ENCODE measurements at regions not wholly inside any gene's neighbourhood (a gene's known extent, or its start where the extent isn't known, plus 50 kb on each side); places are given as distances from the start of the nearest gene placed in this dataset.
"Not testable (repeated sequence)": the region's sequence is repeated elsewhere in the genome, so short reads cannot be mapped to it uniquely, and the experiment has no call there.

GRCh38 chr14:105600195-105600938 is 74.0 kb downstream of the TMEM121 start:
- in situ Hi-C loops (cut with HindIII; ENCODE audit: low pct_ligation_motif_present, low sequenced_read_pairs); H3K27me3 ChIP-seq (replicated peaks); DNase-seq; H3K36me3 ChIP-seq (replicated peaks); H3K27ac ChIP-seq; H3K4me3 ChIP-seq (ENCODE audit: low read depth, low read length): not testable (repeated sequence)

DNA sequence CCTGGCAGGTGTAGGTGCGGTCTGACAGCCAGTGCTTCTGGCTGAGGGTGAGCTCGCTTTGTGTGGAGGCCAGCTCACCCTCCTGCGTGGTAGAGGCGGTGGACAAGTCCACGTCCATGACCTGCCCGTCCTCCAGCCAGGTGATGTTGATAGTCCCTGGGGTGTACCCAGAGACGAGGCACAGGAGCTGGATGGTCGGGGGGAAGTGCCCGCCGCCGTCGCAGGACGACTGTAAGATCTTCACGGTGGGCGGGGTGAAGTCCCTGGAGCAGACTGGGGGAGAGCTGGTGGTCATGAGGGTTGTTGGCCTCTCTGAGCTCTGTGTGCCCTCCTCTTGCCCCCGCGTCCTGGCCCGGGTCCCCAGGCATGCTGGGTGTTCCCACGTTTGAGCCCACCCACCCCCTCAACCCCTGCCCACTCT is 74.6 kb downstream of the TMEM121 start:
- in situ Hi-C loops (cut with HindIII; ENCODE audit: low pct_ligation_motif_present, low sequenced_read_pairs): no loop called here
- TF ChIP-seq, protein P1, sequence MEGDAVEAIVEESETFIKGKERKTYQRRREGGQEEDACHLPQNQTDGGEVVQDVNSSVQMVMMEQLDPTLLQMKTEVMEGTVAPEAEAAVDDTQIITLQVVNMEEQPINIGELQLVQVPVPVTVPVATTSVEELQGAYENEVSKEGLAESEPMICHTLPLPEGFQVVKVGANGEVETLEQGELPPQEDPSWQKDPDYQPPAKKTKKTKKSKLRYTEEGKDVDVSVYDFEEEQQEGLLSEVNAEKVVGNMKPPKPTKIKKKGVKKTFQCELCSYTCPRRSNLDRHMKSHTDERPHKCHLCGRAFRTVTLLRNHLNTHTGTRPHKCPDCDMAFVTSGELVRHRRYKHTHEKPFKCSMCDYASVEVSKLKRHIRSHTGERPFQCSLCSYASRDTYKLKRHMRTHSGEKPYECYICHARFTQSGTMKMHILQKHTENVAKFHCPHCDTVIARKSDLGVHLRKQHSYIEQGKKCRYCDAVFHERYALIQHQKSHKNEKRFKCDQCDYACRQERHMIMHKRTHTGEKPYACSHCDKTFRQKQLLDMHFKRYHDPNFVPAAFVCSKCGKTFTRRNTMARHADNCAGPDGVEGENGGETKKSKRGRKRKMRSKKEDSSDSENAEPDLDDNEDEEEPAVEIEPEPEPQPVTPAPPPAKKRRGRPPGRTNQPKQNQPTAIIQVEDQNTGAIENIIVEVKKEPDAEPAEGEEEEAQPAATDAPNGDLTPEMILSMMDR (IDR thresholded peaks at IDR 0.05; ENCODE audit: low read depth, low read length, missing control alignments): no peak
- H3K27ac ChIP-seq: no peak overlapping the region
- no peaks in the 10 kb centered on the region for H3K27me3 ChIP-seq (replicated peaks)
- H3K4me3 ChIP-seq (ENCODE audit: low read depth, low read length): no peak overlapping the region
- DNase-seq: no peak
- H3K36me3 ChIP-seq (replicated peaks): no peaks in the 10 kb centered on the region

GRCh38 chr14:105601360-105602242 is 75.2 kb downstream of the TMEM121 start:
- in situ Hi-C loops (cut with HindIII; ENCODE audit: low pct_ligation_motif_present, low sequenced_read_pairs): no loop called here

GRCh38 chr14:105602243-105602750 is 75.9 kb downstream of the TMEM121 start:
- in situ Hi-C loops (cut with HindIII; ENCODE audit: low pct_ligation_motif_present, low sequenced_read_pairs): no loop called here
- TF ChIP-seq, protein P1 (IDR thresholded peaks at IDR 0.05; ENCODE audit: low read depth, low read length, missing control alignments): no peak

More at GRCh38 chr14:105601360-105602242, 75.2 kb downstream of the TMEM121 start:
- H3K36me3 ChIP-seq (replicated peaks): no peaks in the 10 kb centered on the region
- TF ChIP-seq, protein P1 (IDR thresholded peaks at IDR 0.05; ENCODE audit: low read depth, low read length, missing control alignments): no peak
- no peak for DNase-seq
- no peak overlapping the region for H3K4me3 ChIP-seq (ENCODE audit: low read depth, low read length)
- no peaks in the 10 kb centered on the region for H3K27me3 ChIP-seq (replicated peaks)
- H3K27ac ChIP-seq: no peak overlapping the region

DNA sequence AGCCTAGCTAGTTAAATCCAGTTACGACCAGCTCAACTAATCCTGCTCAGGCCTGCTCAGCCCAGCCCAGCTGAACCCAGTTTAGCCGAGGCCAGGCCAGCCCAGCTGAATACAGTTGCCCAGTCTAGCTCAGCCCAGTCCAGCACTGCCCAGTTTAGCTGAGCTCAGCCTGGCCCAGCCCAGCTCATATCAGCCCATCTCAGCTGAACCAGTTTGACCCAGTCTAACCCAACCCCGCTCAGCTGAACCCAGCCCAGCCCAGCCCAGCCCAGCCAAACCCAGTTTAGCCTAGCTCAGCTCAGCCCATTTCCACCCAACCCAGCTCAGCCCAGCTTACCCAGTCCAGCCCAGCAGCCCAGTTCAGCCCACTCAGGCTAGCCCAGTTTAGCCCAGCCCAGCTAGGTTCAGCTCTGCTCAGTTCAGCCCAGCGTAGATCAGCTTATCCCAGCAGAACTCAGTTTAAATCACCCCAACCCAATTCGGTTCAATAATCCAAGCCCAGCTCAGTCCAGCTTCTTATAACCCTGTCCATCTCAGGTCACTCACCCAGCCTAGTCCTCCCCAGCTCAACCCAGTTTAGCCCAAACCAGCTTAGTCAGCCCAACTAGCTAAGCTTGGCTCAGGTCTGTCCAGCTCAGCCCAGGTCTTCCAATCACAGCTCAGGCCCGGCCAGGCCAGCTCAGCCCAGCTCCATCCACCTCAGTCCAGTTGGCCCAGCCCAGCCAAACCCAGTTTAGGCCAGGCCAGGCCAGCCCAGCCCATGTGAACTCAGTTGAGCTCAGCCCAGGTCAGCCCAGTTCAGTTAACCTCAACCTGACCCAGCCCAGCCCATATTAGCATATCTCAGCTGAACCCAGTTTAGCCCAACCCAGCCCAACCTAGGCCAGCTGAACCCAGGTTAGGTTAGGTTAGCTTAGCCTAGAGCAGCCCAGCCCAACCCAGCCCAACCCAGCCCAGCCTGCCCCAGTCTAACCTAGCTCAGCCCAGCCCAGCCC is 76.7 kb downstream of the TMEM121 start:
- Histone ChIP-seq H3K4me3 (ENCODE audit: low read depth, low read length) (no peak overlapping the region), H3K27me3 (replicated peaks) (no peaks in the 10 kb centered on the region), H3K27ac (no peak overlapping the region), H3K36me3 (replicated peaks) (no peaks in the 10 kb centered on the region)
- no peak for DNase-seq
- TF ChIP-seq, protein P1 (IDR thresholded peaks at IDR 0.05; ENCODE audit: low read depth, low read length, missing control alignments): no peak
- in situ Hi-C loops (cut with HindIII; ENCODE audit: low pct_ligation_motif_present, low sequenced_read_pairs): no loop called here

More at GRCh38 chr14:105602243-105602750, 75.9 kb downstream of the TMEM121 start:
- H3K4me3 ChIP-seq (ENCODE audit: low read depth, low read length): no peak overlapping the region
- H3K27me3 ChIP-seq (replicated peaks): no peaks in the 10 kb centered on the region
- H3K36me3 ChIP-seq (replicated peaks): no peaks in the 10 kb centered on the region
- no peak for DNase-seq
- H3K27ac ChIP-seq: no peak overlapping the region

DNA sequence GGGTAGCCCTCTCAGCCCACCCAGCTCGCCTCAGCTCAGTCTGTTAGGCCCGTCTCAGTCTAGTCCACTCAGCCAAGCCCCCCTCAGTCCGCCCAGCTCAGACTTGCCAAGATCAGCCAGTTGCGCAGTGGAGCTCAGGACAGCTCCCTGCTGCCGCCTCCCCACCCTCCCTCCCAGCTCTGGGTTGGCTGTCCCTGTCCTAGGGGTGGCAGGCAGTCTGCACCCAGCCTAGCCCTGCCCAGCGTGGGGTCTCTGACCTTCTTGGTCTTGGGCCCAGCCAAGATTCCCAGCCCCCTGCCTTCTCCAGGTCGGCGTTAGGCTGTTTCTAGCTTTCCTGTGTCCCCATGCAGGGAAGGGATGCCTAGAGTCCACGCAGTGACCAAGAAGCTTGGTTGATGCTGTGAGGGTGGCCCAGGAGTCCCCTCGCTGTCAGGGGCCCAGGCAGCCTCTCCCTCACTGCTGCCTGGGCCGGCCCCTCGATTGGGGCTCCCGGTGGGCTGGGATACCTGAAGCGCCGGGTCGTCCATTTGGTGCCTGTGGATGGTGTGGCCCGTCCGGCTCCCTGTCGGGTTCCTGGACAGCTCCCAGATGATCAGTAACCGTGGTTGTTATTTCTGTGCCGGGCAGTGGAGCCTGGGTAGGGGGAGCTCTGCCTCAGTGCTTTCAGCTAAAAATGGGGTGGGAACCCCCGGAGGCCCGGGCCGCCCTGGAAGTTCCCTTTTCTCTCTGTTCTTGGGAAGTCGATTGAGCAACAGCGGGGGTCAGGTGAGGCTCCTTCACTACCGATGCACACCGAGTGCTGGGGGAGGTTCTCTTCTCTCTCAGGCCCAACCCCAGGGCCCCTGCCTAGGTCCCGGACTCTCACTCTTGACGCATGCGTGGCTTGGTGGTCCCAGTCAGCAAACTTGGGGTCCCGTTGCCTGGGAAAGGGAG is 78.4 kb downstream of the TMEM121 start:
- H3K36me3 ChIP-seq (replicated peaks); H3K27me3 ChIP-seq (replicated peaks); H3K27ac ChIP-seq; in situ Hi-C loops (cut with HindIII; ENCODE audit: low pct_ligation_motif_present, low sequenced_read_pairs); H3K4me3 ChIP-seq (ENCODE audit: low read depth, low read length); DNase-seq: not testable (repeated sequence)

All from brain microvascular endothelial cell (primary cell).